ENCODE measurements at regions not wholly inside any gene's neighbourhood (a gene's known extent, or its start where the extent isn't known, plus 50 kb on each side); places are given as distances from the start of the nearest gene placed in this dataset.
"Not testable (repeated sequence)": the region's sequence is repeated elsewhere in the genome, so short reads cannot be mapped to it uniquely, and the experiment has no call there.

GRCh38 chr21:10421601-10422000, 99.8 kb upstream of the TPTE start:
- TF ChIP-seq CTCF (IDR thresholded peaks at IDR 0.05; ENCODE audit: insufficient read depth, low read depth, low read length); EZH2 (IDR thresholded peaks at IDR 0.05; ENCODE audit: insufficient read depth, low read length): not testable (repeated sequence)

Measured in astrocyte (in vitro differentiated cells and primary cell).